ENCODE measurements at regions not wholly inside any gene's neighbourhood (a gene's known extent, or its start where the extent isn't known, plus 50 kb on each side); places are given as distances from the start of the nearest gene placed in this dataset.
A peak's percentile ranks its signal among the peaks of the same experiment; 100 is the strongest.

DNA sequence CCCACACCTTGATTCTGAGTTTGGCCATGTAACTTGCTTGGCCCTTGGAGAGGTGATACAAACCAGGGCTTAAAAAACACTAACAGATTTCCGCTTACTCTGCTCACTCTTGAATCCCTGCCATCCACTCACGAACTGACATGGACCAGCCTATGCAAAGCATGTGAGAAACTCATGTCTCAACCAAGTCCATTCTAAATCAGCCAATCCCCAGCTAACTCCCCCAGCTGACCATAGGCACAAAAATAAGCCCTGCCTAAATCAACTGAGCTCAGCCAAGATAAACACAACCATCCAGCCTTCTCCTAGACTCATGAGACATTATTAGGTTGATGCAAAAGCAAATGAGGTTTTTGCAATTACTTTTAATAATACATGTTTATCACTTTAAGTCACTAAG lies 353.9 kb upstream of the TBX3 start:
- TF ChIP-seq ZBTB33 (IDR thresholded peaks at IDR 0.05) (peak; percentile 60), HNF4G (IDR thresholded peaks at IDR 0.05) (no peak), SP1 (IDR thresholded peaks at IDR 0.05) (peak; percentile 80), NR2F2 (IDR thresholded peaks at IDR 0.05) (no peak), RAD21 (IDR thresholded peaks at IDR 0.05) (peak; percentile 66 to 67), RXRA (IDR thresholded peaks at IDR 0.05) (peak; percentile 66 to 91), GABPA (IDR thresholded peaks at IDR 0.05 in 1 of 2, conservative IDR thresholded peaks at IDR 0.05 in 1 of 2) (no peak), TAF1 (conservative IDR thresholded peaks at IDR 0.05) (no peak), YY1 (IDR thresholded peaks at IDR 0.05) (peak; percentile 73), FOXA1 (IDR thresholded peaks at IDR 0.05) (peak; percentile 92), FOXA2 (IDR thresholded peaks at IDR 0.05) (peak; percentile 91), JUND (IDR thresholded peaks at IDR 0.05) (peak in 1 of 2 donors; percentile 54), HNF4A (conservative IDR thresholded peaks at IDR 0.05) (peak; percentile 60 to 78), EGR1 (IDR thresholded peaks at IDR 0.05; ENCODE audit: low read depth in 2 of 2) (peak in 1 of 2 donors; percentile 10)
- TF ChIP-seq, protein P1, sequence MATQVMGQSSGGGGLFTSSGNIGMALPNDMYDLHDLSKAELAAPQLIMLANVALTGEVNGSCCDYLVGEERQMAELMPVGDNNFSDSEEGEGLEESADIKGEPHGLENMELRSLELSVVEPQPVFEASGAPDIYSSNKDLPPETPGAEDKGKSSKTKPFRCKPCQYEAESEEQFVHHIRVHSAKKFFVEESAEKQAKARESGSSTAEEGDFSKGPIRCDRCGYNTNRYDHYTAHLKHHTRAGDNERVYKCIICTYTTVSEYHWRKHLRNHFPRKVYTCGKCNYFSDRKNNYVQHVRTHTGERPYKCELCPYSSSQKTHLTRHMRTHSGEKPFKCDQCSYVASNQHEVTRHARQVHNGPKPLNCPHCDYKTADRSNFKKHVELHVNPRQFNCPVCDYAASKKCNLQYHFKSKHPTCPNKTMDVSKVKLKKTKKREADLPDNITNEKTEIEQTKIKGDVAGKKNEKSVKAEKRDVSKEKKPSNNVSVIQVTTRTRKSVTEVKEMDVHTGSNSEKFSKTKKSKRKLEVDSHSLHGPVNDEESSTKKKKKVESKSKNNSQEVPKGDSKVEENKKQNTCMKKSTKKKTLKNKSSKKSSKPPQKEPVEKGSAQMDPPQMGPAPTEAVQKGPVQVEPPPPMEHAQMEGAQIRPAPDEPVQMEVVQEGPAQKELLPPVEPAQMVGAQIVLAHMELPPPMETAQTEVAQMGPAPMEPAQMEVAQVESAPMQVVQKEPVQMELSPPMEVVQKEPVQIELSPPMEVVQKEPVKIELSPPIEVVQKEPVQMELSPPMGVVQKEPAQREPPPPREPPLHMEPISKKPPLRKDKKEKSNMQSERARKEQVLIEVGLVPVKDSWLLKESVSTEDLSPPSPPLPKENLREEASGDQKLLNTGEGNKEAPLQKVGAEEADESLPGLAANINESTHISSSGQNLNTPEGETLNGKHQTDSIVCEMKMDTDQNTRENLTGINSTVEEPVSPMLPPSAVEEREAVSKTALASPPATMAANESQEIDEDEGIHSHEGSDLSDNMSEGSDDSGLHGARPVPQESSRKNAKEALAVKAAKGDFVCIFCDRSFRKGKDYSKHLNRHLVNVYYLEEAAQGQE (IDR thresholded peaks at IDR 0.05): peak; percentile 40
- TF ChIP-seq, protein P2, sequence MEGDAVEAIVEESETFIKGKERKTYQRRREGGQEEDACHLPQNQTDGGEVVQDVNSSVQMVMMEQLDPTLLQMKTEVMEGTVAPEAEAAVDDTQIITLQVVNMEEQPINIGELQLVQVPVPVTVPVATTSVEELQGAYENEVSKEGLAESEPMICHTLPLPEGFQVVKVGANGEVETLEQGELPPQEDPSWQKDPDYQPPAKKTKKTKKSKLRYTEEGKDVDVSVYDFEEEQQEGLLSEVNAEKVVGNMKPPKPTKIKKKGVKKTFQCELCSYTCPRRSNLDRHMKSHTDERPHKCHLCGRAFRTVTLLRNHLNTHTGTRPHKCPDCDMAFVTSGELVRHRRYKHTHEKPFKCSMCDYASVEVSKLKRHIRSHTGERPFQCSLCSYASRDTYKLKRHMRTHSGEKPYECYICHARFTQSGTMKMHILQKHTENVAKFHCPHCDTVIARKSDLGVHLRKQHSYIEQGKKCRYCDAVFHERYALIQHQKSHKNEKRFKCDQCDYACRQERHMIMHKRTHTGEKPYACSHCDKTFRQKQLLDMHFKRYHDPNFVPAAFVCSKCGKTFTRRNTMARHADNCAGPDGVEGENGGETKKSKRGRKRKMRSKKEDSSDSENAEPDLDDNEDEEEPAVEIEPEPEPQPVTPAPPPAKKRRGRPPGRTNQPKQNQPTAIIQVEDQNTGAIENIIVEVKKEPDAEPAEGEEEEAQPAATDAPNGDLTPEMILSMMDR (IDR thresholded peaks at IDR 0.05; ENCODE audit: low read depth, low read length, missing input control): no peak
- TF ChIP-seq, protein P3, sequence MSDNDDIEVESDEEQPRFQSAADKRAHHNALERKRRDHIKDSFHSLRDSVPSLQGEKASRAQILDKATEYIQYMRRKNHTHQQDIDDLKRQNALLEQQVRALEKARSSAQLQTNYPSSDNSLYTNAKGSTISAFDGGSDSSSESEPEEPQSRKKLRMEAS (IDR thresholded peaks at IDR 0.05): peak; percentile 56
- TF ChIP-seq, protein P4, sequence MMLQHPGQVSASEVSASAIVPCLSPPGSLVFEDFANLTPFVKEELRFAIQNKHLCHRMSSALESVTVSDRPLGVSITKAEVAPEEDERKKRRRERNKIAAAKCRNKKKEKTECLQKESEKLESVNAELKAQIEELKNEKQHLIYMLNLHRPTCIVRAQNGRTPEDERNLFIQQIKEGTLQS (IDR thresholded peaks at IDR 0.05): peak; percentile 55
- no peak for DNase-seq (ENCODE audit: low spot score)
- no peaks in the 10 kb centered on the region for H3K27me3 ChIP-seq (ENCODE audit: control insufficient read depth in 4 of 4, insufficient read depth in 4 of 4, low read length in 3 of 4)
- WGBS: 28% methylated on average over 2 of the region's 2 CpGs
- no peak overlapping the region for H3K9ac ChIP-seq (ENCODE audit: low read depth in 1 of 2, low read length in 2 of 2)
- H3K27ac ChIP-seq (ENCODE audit: low read depth in 1 of 2, low read length in 2 of 2): peak overlapping the region; percentile 36 to 71
- no peaks in the 10 kb centered on the region for H3K36me3 ChIP-seq (ENCODE audit: control insufficient read depth in 4 of 4, insufficient read depth in 3 of 4, low read depth in 1 of 4, low read length in 3 of 4)
- H3K4me1 ChIP-seq (ENCODE audit: control insufficient read depth in 4 of 4, insufficient read depth in 4 of 4, low read length in 3 of 4): peaks cover 0 to 20% (median 5%) of the 10 kb centered on the region in 4 donors
- no peak overlapping the region for H3K4me3 ChIP-seq (ENCODE audit: low read depth in 1 of 3, low read length in 3 of 3)
- H3K9me3 ChIP-seq (ENCODE audit: control insufficient read depth in 4 of 4, low read length in 3 of 4): no peaks in the 10 kb centered on the region

All from liver (tissue), 8 donors.